ENCODE measurements at regions not wholly inside any gene's neighbourhood (a gene's known extent, or its start where the extent isn't known, plus 50 kb on each side); places are given as distances from the start of the nearest gene placed in this dataset.

- TF ChIP-seq, protein P1, sequence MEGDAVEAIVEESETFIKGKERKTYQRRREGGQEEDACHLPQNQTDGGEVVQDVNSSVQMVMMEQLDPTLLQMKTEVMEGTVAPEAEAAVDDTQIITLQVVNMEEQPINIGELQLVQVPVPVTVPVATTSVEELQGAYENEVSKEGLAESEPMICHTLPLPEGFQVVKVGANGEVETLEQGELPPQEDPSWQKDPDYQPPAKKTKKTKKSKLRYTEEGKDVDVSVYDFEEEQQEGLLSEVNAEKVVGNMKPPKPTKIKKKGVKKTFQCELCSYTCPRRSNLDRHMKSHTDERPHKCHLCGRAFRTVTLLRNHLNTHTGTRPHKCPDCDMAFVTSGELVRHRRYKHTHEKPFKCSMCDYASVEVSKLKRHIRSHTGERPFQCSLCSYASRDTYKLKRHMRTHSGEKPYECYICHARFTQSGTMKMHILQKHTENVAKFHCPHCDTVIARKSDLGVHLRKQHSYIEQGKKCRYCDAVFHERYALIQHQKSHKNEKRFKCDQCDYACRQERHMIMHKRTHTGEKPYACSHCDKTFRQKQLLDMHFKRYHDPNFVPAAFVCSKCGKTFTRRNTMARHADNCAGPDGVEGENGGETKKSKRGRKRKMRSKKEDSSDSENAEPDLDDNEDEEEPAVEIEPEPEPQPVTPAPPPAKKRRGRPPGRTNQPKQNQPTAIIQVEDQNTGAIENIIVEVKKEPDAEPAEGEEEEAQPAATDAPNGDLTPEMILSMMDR (IDR thresholded peaks at IDR 0.05): no peak
- TF ChIP-seq POLR2A (IDR thresholded peaks at IDR 0.05) (no peak), POLR2AphosphoS5 (IDR thresholded peaks at IDR 0.05) (no peak)
Measured at GRCh38 chr22:40120848-40121247, 56.9 kb upstream of the TNRC6B start.
